CD4-positive, alpha-beta T cell treated with Interleukin-15 for 1 hour (primary cell): ENCODE measurements at regions not wholly inside any gene's neighbourhood (a gene's known extent, or its start where the extent isn't known, plus 50 kb on each side); places are given as distances from the start of the nearest gene placed in this dataset.

Source experiments
- DNase-seq: peaks from one replicate; pipeline ENCODE4 v3.0.0-alpha.2; 2020

DNA sequence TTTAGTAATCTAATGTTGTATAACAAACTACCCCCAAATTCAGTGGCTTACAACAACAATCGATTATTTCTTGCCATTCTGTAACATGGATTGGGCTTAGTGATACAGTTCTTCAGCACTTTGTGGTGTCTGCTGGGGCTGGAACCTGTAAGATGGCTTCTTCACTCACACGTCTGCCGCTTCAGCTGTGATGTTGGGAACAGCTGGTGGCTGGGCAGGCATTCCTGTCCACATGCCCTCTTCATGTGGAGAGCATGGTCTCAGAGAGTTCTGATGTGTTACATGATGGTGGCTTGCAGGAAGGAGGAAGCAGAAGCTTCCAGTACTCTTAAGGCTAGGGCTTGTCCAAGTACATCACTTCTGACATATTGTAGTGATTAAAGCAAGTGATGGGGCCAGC is 276.9 kb downstream of the PTBP2 start:
- DNase-seq: no peak

DNA sequence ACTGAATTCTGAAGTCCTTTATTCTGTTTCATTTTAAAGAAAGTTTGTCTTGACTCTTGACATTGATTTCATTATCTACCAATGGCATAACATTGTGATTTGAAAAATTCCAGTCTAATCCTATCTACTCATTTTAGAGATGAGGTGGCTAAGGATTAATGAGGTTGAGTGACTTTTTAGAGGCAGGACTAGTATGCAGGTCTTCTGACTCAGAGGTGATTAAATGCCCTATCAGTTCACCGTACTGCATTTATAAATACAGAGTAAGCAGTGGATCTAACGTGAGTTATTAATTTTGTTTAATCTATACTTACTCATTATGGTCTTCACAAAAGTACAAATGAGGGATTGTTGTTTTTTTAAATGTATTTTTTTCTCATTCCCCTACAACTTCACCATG is 277.6 kb downstream of the PTBP2 start:
- no peak for DNase-seq

DNA sequence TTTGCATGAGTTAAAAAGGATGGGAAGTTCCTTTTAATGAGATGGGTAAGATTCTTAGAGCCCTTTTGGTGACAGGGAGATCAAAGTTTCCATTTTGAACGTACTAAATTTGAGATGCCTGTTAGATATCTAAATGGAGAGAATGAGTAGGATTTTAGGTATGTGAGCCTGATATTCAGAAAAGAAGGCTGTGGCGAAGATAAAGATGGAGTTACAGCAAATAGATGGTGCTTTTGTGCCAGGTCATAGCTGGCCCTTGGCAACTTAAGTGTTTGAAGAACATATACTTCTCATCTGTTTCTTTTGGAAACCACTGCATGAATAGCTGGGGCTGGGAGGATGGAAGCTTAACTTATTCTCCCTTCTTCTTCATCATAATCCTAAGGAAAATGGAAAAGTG is 282.5 kb downstream of the PTBP2 start:
- DNase-seq: no peak

GRCh38 chr1:97004743-97005142 is 283.2 kb downstream of the PTBP2 start:
- DNase-seq: no peak

DNA sequence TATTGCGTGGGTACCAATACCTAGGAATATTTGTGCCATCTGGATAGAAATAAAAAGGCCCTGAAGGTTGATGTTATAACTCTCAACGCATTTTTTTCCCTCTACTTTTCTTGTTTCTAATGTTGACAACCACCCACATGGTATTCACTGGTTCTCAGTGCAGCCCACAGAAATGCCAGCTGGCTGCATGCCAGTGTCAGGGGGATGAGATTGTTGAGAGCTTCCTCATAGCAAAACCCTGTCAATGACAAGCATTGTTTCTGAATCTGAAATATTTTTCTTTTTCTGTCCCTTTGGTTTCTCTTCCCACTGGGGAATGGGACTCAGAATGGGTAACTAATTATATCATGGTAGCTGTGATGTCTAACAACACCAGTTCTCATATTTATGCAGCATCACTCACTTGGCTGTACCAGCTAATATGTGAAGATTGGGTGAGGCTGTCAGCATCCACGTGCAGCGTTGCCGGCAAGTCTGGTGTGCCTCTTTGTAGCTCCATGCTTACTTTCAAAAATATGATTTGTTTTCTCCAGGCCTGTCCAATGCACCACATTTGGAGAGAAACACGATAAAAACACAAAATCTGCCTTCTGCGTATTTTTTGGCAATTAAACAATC is 284.6 kb downstream of the PTBP2 start:
- no peak for DNase-seq

- DNase-seq: no peak
Measured at GRCh38 chr1:97007840-97008604, 286.4 kb downstream of the PTBP2 start.

GRCh38 chr1:97010566-97011264 is 289.1 kb downstream of the PTBP2 start:
- DNase-seq: no peak

GRCh38 chr1:97013136-97013535 is 291.6 kb downstream of the PTBP2 start:
- DNase-seq: no peak

DNA sequence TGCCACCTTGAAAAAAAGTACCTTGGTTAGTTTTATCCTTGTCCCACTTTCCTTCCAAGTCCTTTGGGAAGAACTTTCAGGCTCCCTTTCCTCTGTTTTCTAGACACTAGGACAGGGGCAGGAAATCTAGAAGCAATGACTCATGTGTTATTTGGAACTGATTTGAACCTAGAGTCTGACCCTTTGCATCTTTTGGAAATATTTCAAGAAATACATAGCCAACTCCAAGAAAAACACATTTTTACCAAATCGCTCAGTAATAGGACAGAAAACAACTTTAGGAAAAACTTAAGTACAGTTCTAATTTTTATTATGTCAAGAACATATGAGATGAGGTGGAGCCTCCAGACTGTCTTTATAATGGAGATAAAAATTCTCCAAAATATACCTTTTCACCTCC is 292.4 kb downstream of the PTBP2 start:
- DNase-seq: no peak

GRCh38 chr1:97014426-97014825 is 292.8 kb downstream of the PTBP2 start:
- no peak for DNase-seq

GRCh38 chr1:97017895-97018294 is 296.3 kb downstream of the PTBP2 start:
- DNase-seq: no peak
